HEK293 (cell line): ENCODE measurements at regions not wholly inside any gene's neighbourhood (a gene's known extent, or its start where the extent isn't known, plus 50 kb on each side); places are given as distances from the start of the nearest gene placed in this dataset.

Experiments used
- CTCF ChIA-PET: fragments of 350-600 bp; formaldehyde crosslinking; extraction: SDS; loops from one replicate; lab custom pipeline; 2021; ENCODE audit warnings: antibody characterized with exemption; lab: Yijun Ruan, JAX
- POLR2A ChIA-PET: fragments of 300-600 bp; formaldehyde crosslinking; extraction: SDS; loops from one replicate; lab custom pipeline; 2020; ENCODE audit warnings: antibody characterized with exemption, inconsistent platforms; lab: Yijun Ruan, JAX
- H3K27ac ChIP-seq: fragments of 200-500 bp; sonication (Bioruptor generic); 2 replicates; pipeline ENCODE4 v1.5.1; 2014; ENCODE audit warnings: low read depth, low read length, control low read depth, inconsistent platforms; ENCODE audit errors: extremely low read depth
- H3K36me3 ChIP-seq, 2 experiments: fragments of 200-500 bp in 1 of 2; sonication (Bioruptor generic) in 1 of 2; 1 replicate in 1 of 2; 2 replicates in 1 of 2; pipeline ENCODE4 v1.5.1; 2014 to 2017; ENCODE audit warnings: inconsistent platforms in 2 of 2, low read length in 2 of 2; ENCODE audit not compliant: control insufficient read depth in 2 of 2, insufficient read depth in 1 of 2
- H3K4me1 ChIP-seq: fragments of 200-500 bp; sonication (Bioruptor generic); 2 replicates; pipeline ENCODE4 v1.5.1; 2014; ENCODE audit warnings: mild to moderate bottlenecking, low read length, inconsistent platforms; ENCODE audit not compliant: control insufficient read depth, insufficient read depth
- H3K4me3 ChIP-seq: 2 replicates; pipeline ENCODE4 v1.5.1; 2011; ENCODE audit warnings: low read depth, mild to moderate bottlenecking, control low read depth, low read length, moderate library complexity
- H3K9me3 ChIP-seq: fragments of 200-500 bp; sonication (Bioruptor generic); 2 replicates; pipeline ENCODE4 v1.5.1; 2014; ENCODE audit warnings: low read depth, low read length, inconsistent platforms; ENCODE audit not compliant: control insufficient read depth, insufficient read depth
- KLF10 ChIP-seq: fragments of 450-650 bp; IDR thresholded peaks from 2 replicates; pipeline ENCODE4 v1.5.1; 2018; ENCODE audit warnings: missing biosample characterization, mild to moderate bottlenecking, missing genetic modification characterization
- SALL2 ChIP-seq: fragments of 450-650 bp; formaldehyde crosslinking; IDR thresholded peaks from 2 replicates; pipeline ENCODE4 v1.5.0; 2017; ENCODE audit warnings: missing biosample characterization, mild to moderate bottlenecking, missing genetic modification characterization, borderline replicate concordance
- SCRT1 ChIP-seq: fragments of 450-650 bp; formaldehyde crosslinking; IDR thresholded peaks from 2 replicates; pipeline ENCODE4 v1.5.1; 2016; ENCODE audit warnings: missing biosample characterization, missing genetic modification characterization, borderline replicate concordance
- YY1 ChIP-seq: fragments of 450-650 bp; formaldehyde crosslinking; IDR thresholded peaks from 2 replicates; pipeline ENCODE4 v1.5.1; 2018; ENCODE audit warnings: missing biosample characterization, missing genetic modification characterization
- ZBTB7A ChIP-seq: fragments of 450-650 bp; formaldehyde crosslinking; IDR thresholded peaks from 2 replicates; pipeline ENCODE4 v1.5.1; 2016; ENCODE audit warnings: low read depth, missing biosample characterization, missing genetic modification characterization
- ZFP41 ChIP-seq: fragments of 450-650 bp; formaldehyde crosslinking; IDR thresholded peaks from 2 replicates; pipeline ENCODE4 v1.5.1; 2016; ENCODE audit warnings: missing biosample characterization, missing genetic modification characterization, borderline replicate concordance
- ZNF132 ChIP-seq: fragments of 450-650 bp; formaldehyde crosslinking; IDR thresholded peaks from 2 replicates; pipeline ENCODE4 v1.5.1; 2017; ENCODE audit warnings: missing biosample characterization, missing genetic modification characterization, borderline replicate concordance
- ZNF133 ChIP-seq: fragments of 450-650 bp; formaldehyde crosslinking; IDR thresholded peaks from 2 replicates; pipeline ENCODE4 v1.5.1; 2016; ENCODE audit warnings: missing biosample characterization, missing genetic modification characterization
- ZNF146 ChIP-seq: fragments of 450-650 bp; formaldehyde crosslinking; IDR thresholded peaks from 2 replicates; pipeline ENCODE4 v1.5.1; 2016; ENCODE audit warnings: missing biosample characterization, missing genetic modification characterization
- ZNF157 ChIP-seq: fragments of 450-650 bp; formaldehyde crosslinking; IDR thresholded peaks from 2 replicates; pipeline ENCODE4 v1.5.1; 2016; ENCODE audit warnings: missing biosample characterization, missing genetic modification characterization
- ZNF239 ChIP-seq: fragments of 450-650 bp; formaldehyde crosslinking; IDR thresholded peaks from 2 replicates; pipeline ENCODE4 v1.5.1; 2016; ENCODE audit warnings: missing biosample characterization, missing genetic modification characterization
- ZNF24 ChIP-seq: fragments of 450-650 bp; formaldehyde crosslinking; IDR thresholded peaks from 2 replicates; pipeline ENCODE4 v1.5.1; 2016; ENCODE audit warnings: missing biosample characterization, missing genetic modification characterization
- ZNF302 ChIP-seq: fragments of 450-650 bp; formaldehyde crosslinking; IDR thresholded peaks from 2 replicates; pipeline ENCODE4 v1.5.1; 2016; ENCODE audit warnings: missing biosample characterization, missing genetic modification characterization, low read depth
- ZNF311 ChIP-seq: fragments of 450-650 bp; formaldehyde crosslinking; IDR thresholded peaks from 2 replicates; pipeline ENCODE4 v1.5.1; 2017; ENCODE audit warnings: missing biosample characterization, missing genetic modification characterization, borderline replicate concordance
- ZNF341 ChIP-seq: fragments of 450-650 bp; formaldehyde crosslinking; IDR thresholded peaks from 2 replicates; pipeline ENCODE4; 2016; ENCODE audit warnings: low read depth, missing biosample characterization, missing genetic modification characterization
- ZNF391 ChIP-seq: fragments of 450-650 bp; formaldehyde crosslinking; IDR thresholded peaks from 2 replicates; pipeline ENCODE4 v1.5.1; 2016; ENCODE audit warnings: low read depth, missing biosample characterization, missing genetic modification characterization, borderline replicate concordance
- ZNF404 ChIP-seq: fragments of 450-650 bp; formaldehyde crosslinking; IDR thresholded peaks from 2 replicates; pipeline ENCODE4 v1.5.1; 2017; ENCODE audit warnings: missing biosample characterization, missing genetic modification characterization
- ZNF473 ChIP-seq: fragments of 450-650 bp; formaldehyde crosslinking; IDR thresholded peaks from 2 replicates; pipeline ENCODE4 v1.5.1; 2017; ENCODE audit warnings: missing biosample characterization, missing genetic modification characterization
- ZNF548 ChIP-seq: fragments of 450-650 bp; formaldehyde crosslinking; IDR thresholded peaks from 2 replicates; pipeline ENCODE4 v1.5.1; 2016; ENCODE audit warnings: missing biosample characterization, missing genetic modification characterization
- ZNF558 ChIP-seq: fragments of 450-650 bp; formaldehyde crosslinking; IDR thresholded peaks from 2 replicates; pipeline ENCODE4 v1.5.1; 2016; ENCODE audit warnings: missing biosample characterization, missing genetic modification characterization
- ZNF626 ChIP-seq: fragments of 450-650 bp; sonication (Bioruptor Pico); formaldehyde crosslinking; IDR thresholded peaks from 2 replicates; pipeline ENCODE4 v1.5.1; 2018; ENCODE audit warnings: missing biosample characterization, missing genetic modification characterization, inconsistent platforms
- ZNF629 ChIP-seq: fragments of 450-650 bp; formaldehyde crosslinking; IDR thresholded peaks from 2 replicates; pipeline ENCODE4 v1.5.1; 2017; ENCODE audit warnings: missing biosample characterization, missing genetic modification characterization
- ZNF670 ChIP-seq: fragments of 450-650 bp; formaldehyde crosslinking; IDR thresholded peaks from 2 replicates; pipeline ENCODE4 v1.5.1; 2016; ENCODE audit warnings: missing biosample characterization, missing genetic modification characterization, low read depth
- ZSCAN30 ChIP-seq: fragments of 450-650 bp; IDR thresholded peaks from 2 replicates; pipeline ENCODE4 v1.5.1; 2018; ENCODE audit warnings: missing biosample characterization, mild to moderate bottlenecking, missing genetic modification characterization, moderate library complexity
- TF ChIP-seq, protein P1 (sequence below): fragments of 450-650 bp; formaldehyde crosslinking; IDR thresholded peaks from 2 replicates; pipeline ENCODE4 v1.5.1; 2017; ENCODE audit warnings: missing biosample characterization, missing genetic modification characterization
- TF ChIP-seq, protein P2 (sequence below): fragments of 450-650 bp; formaldehyde crosslinking; IDR thresholded peaks from 2 replicates; pipeline ENCODE4 v1.5.1; 2016; ENCODE audit warnings: missing biosample characterization, missing genetic modification characterization, borderline replicate concordance
- TF ChIP-seq, protein P3 (sequence below): fragments of 450-650 bp; formaldehyde crosslinking; IDR thresholded peaks from 2 replicates; pipeline ENCODE4 v1.5.1; 2017; ENCODE audit warnings: missing biosample characterization, missing genetic modification characterization
- TF ChIP-seq, protein P4 (sequence below): fragments of 450-650 bp; formaldehyde crosslinking; IDR thresholded peaks from 2 replicates; pipeline ENCODE4 v1.5.1; 2017; ENCODE audit warnings: missing biosample characterization, missing genetic modification characterization

DNA sequence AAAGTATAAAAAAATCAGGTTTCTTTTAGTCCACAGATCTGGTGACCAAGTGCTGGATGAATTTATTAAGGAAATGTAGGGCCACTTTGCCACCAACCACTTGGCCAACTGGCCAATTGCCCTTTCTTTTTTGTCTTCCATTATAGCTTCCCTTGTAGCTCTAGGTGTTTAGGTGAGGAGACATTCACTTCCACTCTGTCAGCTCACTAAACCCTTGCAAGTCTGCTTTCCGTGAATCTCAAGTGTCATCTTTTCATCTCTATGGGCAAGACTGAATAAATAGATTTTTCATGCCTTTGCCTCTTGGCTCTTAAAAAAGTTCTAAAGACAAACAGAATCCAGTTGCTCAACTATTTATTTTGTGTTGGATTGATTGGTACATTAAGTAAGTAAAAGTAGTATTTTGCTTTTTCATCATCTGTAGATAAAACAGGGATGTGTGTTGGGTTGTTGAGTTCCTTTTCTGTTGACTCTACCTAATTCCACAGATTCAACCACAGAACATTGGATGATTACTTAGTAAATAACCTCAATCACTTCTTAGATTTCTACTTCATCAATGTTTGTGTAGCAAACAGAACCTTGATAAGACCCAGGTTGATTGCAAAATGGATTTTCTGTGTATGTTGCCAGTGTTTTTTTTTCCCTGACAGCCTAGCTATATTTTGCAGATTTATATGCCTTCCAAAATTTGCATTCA is 68.1 kb upstream of the GRXCR1 start:
- ChIA-PET POLR2A (no interaction called here), CTCF (no interaction called here)
- no peaks in the 10 kb centered on the region for H3K36me3 ChIP-seq
- H3K27ac ChIP-seq, result no peak overlapping the region
- no peak overlapping the region for H3K4me3 ChIP-seq
- H3K4me1 ChIP-seq, result no peaks in the 10 kb centered on the region
- TF ChIP-seq SCRT1 (tag by site-specific recombination) (no peak), ZNF24 (tag by site-specific recombination) (no peak), ZSCAN30 (no peak), ZNF302 (tag by site-specific recombination) (no peak), YY1 (no peak), ZNF670 (tag by site-specific recombination) (no peak), ZNF473 (tag by site-specific recombination) (no peak), KLF10 (no peak), ZNF311 (tag by site-specific recombination) (no peak), ZNF626 (no peak), ZNF157 (tag by site-specific recombination) (no peak), ZNF548 (tag by site-specific recombination) (no peak), ZNF391 (no peak), ZNF404 (tag by site-specific recombination) (no peak), ZNF132 (tag by site-specific recombination) (no peak), ZNF558 (tag by site-specific recombination) (no peak), ZNF629 (no peak)
- TF ChIP-seq, protein P1, sequence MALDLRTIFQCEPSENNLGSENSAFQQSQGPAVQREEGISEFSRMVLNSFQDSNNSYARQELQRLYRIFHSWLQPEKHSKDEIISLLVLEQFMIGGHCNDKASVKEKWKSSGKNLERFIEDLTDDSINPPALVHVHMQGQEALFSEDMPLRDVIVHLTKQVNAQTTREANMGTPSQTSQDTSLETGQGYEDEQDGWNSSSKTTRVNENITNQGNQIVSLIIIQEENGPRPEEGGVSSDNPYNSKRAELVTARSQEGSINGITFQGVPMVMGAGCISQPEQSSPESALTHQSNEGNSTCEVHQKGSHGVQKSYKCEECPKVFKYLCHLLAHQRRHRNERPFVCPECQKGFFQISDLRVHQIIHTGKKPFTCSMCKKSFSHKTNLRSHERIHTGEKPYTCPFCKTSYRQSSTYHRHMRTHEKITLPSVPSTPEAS, result no peak
- TF ChIP-seq, protein P2, sequence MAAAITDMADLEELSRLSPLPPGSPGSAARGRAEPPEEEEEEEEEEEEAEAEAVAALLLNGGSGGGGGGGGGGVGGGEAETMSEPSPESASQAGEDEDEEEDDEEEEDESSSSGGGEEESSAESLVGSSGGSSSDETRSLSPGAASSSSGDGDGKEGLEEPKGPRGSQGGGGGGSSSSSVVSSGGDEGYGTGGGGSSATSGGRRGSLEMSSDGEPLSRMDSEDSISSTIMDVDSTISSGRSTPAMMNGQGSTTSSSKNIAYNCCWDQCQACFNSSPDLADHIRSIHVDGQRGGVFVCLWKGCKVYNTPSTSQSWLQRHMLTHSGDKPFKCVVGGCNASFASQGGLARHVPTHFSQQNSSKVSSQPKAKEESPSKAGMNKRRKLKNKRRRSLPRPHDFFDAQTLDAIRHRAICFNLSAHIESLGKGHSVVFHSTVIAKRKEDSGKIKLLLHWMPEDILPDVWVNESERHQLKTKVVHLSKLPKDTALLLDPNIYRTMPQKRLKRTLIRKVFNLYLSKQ, result no peak
- TF ChIP-seq, protein P3, sequence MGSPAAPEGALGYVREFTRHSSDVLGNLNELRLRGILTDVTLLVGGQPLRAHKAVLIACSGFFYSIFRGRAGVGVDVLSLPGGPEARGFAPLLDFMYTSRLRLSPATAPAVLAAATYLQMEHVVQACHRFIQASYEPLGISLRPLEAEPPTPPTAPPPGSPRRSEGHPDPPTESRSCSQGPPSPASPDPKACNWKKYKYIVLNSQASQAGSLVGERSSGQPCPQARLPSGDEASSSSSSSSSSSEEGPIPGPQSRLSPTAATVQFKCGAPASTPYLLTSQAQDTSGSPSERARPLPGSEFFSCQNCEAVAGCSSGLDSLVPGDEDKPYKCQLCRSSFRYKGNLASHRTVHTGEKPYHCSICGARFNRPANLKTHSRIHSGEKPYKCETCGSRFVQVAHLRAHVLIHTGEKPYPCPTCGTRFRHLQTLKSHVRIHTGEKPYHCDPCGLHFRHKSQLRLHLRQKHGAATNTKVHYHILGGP (tag by site-specific recombination), result no peak
- H3K9me3 ChIP-seq, result no peaks in the 10 kb centered on the region

DNA sequence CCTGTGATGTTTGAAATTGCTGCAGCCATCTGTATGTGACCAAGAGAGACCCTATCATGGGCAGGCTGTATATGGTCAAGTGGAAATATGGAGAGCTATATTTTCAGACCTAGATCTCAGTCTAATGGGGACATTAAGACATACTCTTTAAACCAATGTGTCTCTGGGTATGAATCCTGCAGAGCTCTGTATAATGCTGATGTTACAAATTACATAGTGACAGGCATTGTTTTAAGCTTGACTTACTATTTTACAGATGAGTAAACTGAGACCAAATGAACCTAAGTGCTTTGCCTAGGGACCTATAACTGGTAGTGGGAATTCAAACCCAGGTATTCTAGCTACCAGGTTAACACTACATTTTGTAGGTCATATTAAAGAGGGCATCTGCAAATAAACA is 71.3 kb upstream of the GRXCR1 start:
- Histone ChIP-seq H3K4me1 (no peaks in the 10 kb centered on the region), H3K9me3 (no peaks in the 10 kb centered on the region), H3K27ac (no peak overlapping the region)
- ChIA-PET CTCF (no interaction called here), POLR2A (no interaction called here)
- TF ChIP-seq ZFP41 (no peak), SALL2 (tag by site-specific recombination) (no peak), ZNF146 (tag by site-specific recombination) (no peak), ZNF629 (no peak), ZBTB7A (tag by site-specific recombination) (no peak), ZNF133 (tag by site-specific recombination) (no peak), ZNF626 (no peak), ZNF341 (no peak), ZNF239 (no peak)
- TF ChIP-seq, protein P4, sequence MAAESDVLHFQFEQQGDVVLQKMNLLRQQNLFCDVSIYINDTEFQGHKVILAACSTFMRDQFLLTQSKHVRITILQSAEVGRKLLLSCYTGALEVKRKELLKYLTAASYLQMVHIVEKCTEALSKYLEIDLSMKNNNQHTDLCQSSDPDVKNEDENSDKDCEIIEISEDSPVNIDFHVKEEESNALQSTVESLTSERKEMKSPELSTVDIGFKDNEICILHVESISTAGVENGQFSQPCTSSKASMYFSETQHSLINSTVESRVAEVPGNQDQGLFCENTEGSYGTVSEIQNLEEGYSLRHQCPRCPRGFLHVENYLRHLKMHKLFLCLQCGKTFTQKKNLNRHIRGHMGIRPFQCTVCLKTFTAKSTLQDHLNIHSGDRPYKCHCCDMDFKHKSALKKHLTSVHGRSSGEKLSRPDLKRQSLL (tag by site-specific recombination), result no peak
- TF ChIP-seq, all 188 proteins: peak for 0
- no peaks in the 10 kb centered on the region for H3K36me3 ChIP-seq
- H3K4me3 ChIP-seq, result no peak overlapping the region
